HG02588 (cell line): ENCODE measurements at regions not wholly inside any gene's neighbourhood (a gene's known extent, or its start where the extent isn't known, plus 50 kb on each side); places are given as distances from the start of the nearest gene placed in this dataset.

Experiments used
- ATAC-seq: cut with Tn5 transposase; IDR thresholded peaks from one replicate; pipeline ENCODE4 v1.9.1; 2021; ENCODE audit warnings: mild to moderate bottlenecking, moderate library complexity; ENCODE audit not compliant: unreplicated experiment

- ATAC-seq, result no peak
Observed at GRCh38 chr12:93197067-93197593, 180.6 kb upstream of the NUDT4 start.

GRCh38 chr12:93198086-93198485 is 179.6 kb upstream of the NUDT4 start:
- no peak for ATAC-seq

- no peak for ATAC-seq
Observed at GRCh38 chr12:93199831-93200236, 177.9 kb upstream of the NUDT4 start.

- ATAC-seq, result no peak
Observed at GRCh38 chr12:93200291-93200917, 177.3 kb upstream of the NUDT4 start.

GRCh38 chr12:93201990-93202389 is 175.7 kb upstream of the NUDT4 start:
- ATAC-seq, result no peak

GRCh38 chr12:93202688-93203087 is 175.0 kb upstream of the NUDT4 start:
- ATAC-seq, result no peak

- ATAC-seq, result no peak
Observed at GRCh38 chr12:93203361-93203760, 174.4 kb upstream of the NUDT4 start.

- ATAC-seq, result no peak
Observed at GRCh38 chr12:93204896-93205295, 172.8 kb upstream of the NUDT4 start.

GRCh38 chr12:93205361-93205760 is 172.4 kb upstream of the NUDT4 start:
- no peak for ATAC-seq

- ATAC-seq, result no peak
Observed at GRCh38 chr12:93208011-93208410, 169.7 kb upstream of the NUDT4 start.

GRCh38 chr12:93214523-93215289 is 163.0 kb upstream of the NUDT4 start:
- ATAC-seq, result no peak

- no peak for ATAC-seq
Observed at GRCh38 chr12:93215290-93215678, 162.4 kb upstream of the NUDT4 start.

GRCh38 chr12:93219947-93220346 is 157.8 kb upstream of the NUDT4 start:
- no peak for ATAC-seq

GRCh38 chr12:93221841-93222240 is 155.9 kb upstream of the NUDT4 start:
- ATAC-seq, result no peak

- no peak for ATAC-seq
Observed at GRCh38 chr12:93223440-93224426, 154.0 kb upstream of the NUDT4 start.

GRCh38 chr12:93225094-93225493 is 152.6 kb upstream of the NUDT4 start:
- ATAC-seq, result no peak

GRCh38 chr12:93226361-93226760 is 151.4 kb upstream of the NUDT4 start:
- no peak for ATAC-seq

- ATAC-seq, result no peak
Observed at GRCh38 chr12:93229494-93230325, 148.0 kb upstream of the NUDT4 start.

GRCh38 chr12:93230326-93230720 is 147.4 kb upstream of the NUDT4 start:
- no peak for ATAC-seq

GRCh38 chr12:93231938-93232337 is 145.8 kb upstream of the NUDT4 start:
- no peak for ATAC-seq
